GM18499 (cell line): ENCODE measurements at regions not wholly inside any gene's neighbourhood (a gene's known extent, or its start where the extent isn't known, plus 50 kb on each side); places are given as distances from the start of the nearest gene placed in this dataset.

ENCODE experiments used
- ATAC-seq: cut with Tn5 transposase; IDR thresholded peaks from one replicate; pipeline ENCODE4 v1.9.1; 2021; ENCODE audit warnings: moderate number of reproducible peaks; ENCODE audit not compliant: insufficient read depth, unreplicated experiment

DNA sequence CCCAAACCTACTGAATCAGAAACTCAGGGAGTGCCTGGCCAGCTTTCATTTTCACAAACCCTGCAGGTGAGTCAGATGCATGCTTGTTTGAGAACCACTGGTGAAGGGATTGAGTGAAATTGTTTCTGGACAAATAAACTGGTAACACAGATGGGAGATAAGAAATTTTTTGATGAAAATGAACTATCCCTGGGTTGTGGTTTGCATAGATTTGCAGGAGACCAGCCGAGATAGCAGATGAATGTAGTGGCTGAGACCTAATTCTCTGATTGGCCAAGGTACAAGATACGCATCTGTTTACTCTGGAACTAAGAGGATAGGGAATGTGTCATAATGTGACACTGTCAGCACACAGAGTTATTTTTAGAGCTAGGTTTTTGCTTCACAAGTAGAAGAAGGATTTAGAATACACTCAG is 117.8 kb upstream of the NOCT start:
- no peak for ATAC-seq

DNA sequence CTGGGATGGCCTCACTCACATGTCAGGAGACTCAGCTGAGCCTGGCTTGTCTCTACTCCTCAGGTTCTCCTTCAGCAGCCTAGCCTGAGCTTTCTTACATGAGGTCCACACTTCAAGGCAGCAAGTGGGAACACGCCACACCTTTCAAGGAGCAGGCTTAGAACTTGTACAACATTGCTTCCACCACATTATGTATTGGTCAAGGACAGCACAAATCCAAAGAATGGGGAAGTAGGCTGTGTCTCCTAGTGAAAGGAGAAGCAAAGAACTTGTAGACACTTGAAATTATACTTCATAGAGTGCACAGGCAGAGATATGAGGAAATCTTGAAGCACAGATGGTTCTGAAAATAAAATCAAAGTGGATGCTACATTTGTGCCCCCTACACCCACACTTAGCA is 120.9 kb upstream of the NOCT start:
- no peak for ATAC-seq

DNA sequence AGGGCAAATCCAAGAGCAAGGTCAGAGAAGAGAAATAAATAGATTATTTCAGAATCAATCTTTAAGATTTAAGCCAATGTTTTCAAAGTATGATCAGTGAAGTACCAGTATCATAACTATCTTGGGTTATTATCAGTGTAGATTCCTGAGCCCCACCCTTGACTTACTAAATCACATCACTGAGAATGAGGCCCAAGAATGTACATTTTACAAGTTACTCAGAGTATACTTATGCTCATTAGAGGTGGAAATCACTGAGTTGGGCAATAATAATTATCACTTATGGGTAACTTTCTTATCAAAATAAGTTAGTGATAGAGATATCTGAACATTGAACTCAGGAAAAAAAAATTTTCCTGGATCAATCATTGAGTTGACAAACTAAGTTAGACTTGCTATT is 121.6 kb upstream of the NOCT start:
- ATAC-seq = no peak

DNA sequence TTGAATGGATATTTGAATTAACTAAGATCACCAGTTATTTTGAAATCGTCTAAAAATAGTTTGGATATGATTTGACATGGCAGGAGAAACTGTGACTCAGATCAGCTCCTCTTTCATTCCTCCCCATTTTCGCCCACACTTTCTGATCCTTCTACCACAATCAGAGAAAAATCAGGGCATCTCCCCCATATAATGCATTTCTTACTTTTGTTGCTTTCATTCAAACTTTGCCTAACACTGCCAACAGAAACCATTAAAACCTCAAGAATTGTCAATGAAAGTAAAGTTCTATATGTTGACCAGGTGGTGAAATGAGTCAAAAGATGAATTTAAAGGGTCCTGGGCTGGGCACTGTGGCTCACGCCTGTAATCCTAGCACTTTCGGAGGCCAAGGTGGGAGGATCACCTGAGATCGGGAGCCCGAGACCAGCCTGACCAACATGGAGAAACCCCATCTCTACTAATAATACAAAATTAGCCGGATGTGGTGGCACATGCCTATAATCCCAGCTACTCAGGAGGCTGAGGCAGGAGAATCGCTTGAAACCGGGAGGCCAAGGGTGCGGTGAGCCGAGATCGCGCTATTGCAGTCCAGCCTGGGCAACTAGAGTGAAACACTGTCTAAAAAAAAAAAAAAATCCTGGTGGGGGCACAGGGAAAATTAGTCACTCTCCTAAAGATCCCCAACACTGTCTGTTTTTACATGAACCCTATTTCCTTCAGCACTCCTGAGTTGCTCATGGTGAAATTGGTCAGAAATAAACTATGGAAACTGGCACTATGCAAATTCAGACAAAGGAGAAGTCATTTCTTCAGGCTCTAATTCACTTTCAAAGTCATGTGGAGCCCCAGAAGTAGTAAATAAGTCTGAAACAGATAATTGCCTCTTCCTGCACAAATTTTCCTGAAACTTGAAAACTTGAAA is 122.8 kb upstream of the NOCT start:
- ATAC-seq = peak; percentile 54

DNA sequence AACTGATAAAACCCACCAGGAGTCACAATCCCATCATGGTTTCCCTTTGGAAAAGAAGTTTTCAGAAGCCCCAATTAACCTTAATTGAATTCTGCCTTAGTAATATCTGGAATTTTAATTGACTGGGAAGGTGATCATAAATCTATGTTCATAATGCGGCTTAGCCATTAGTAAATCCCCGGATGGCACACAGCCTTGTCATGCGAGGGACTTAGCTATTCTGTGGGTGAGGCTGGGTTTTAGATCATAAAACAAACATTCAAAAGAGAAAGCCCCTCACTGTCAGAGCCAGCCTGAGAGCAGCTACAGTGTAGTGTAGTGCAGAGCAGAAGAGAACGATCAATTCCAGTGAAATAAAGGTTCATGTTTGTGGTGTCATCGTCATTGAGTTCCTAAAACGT is 124.0 kb upstream of the NOCT start:
- ATAC-seq = no peak

DNA sequence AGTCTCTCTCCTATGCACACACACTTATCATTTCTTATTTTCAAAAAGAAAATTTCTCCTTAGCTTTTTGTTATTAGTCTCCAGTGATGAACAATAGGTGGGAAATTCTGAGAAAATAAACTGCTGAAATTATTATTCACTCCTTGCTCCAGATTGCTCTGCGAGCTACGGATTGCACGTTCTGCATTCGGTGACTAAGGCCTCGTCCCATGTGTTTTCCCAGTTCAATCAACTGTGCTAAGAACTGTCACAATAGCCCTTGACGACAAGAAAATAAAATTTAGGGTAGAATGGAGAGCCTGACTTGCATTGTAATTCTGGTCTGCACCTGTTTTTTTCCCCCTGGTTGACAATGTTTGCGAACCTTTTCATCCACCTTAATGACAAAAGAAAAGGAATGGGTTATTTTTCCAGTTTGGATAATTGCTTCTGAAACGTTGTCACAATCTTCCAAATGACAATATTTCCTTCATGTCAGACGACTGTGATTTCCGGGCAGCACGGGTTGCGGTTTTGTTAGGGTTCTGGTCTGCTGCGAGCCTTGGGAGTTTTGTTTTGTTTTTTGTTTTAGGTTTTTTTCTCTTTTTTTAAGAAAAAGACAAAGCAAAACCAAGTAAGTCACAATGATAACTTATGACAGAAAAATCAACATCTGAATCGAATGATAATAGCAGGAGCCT is 124.5 kb upstream of the NOCT start:
- ATAC-seq = no peak

DNA sequence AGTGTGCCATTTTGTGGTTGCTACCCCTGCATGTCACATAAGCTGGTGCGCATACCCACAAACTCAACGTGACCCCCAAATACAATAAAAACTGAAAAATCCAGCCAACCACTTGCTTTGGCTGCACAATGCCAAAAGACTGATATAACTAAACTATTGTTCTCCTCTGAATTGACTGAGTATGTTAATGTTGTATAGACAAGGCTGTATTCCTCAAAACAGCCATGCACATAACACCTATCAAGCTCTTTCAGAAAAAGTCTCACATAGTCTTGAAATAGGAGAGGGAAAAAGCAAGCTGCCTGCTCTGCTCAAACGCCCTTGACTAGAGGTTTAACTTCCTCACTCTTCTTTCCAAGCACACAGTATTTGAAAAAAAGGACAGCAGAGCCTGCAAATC is 126.4 kb upstream of the NOCT start:
- no peak for ATAC-seq

DNA sequence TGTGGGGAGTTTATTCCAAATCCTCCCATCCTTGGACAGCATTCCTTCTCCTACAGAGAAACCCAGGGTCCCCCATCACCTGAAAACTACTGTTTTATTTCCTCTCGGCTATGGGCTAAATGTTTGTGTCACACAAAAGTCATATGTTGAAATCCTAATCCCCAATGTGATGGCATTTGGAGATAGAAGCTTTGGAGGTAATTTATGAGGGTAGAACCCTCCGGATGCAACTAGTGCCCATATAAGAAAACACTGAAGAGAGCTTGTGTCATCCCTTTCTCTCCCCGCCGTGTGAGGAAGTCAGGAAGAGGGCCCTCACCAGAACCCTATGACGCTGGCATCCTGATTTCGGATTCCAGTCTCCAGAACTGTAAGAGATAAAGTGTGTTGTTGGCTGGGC is 127.8 kb upstream of the NOCT start:
- no peak for ATAC-seq

DNA sequence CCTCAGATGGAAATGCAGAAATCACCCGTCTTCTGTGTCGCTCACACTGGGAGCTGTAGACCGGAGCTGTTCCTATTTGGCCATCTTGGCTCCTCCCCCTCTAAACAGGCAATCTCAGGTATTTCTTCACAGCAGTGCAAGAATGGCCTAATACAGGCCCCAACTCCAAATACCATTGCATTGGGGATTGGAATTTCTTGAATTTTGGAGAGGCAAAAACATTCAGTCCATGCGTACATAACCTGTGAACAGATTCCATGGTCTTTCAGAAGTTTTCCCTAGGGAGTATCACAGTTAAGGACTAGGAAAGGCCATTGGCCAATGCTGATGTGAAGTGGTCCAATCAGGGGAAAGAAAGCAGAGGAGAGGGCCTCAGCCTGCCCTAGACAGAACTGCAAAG is 128.2 kb upstream of the NOCT start:
- ATAC-seq = no peak

DNA sequence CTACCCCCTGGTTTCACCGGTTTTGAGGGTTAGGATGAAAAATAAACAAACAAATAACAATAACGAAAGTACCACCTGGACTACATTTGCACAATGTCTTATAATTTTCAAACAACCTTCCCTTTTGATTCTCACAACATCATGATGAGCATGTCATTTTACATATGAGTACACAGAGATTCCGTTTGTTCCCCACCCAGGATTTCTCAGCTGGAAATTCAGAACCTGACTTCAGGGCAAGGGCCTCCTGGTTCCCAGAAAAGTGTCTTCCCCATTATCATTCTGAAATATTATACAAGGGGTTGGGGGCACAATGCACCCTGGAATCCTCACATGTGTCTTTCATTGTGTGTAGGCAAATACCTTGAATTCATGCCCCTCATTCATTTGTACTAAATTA is 135.8 kb upstream of the NOCT start:
- ATAC-seq = no peak

DNA sequence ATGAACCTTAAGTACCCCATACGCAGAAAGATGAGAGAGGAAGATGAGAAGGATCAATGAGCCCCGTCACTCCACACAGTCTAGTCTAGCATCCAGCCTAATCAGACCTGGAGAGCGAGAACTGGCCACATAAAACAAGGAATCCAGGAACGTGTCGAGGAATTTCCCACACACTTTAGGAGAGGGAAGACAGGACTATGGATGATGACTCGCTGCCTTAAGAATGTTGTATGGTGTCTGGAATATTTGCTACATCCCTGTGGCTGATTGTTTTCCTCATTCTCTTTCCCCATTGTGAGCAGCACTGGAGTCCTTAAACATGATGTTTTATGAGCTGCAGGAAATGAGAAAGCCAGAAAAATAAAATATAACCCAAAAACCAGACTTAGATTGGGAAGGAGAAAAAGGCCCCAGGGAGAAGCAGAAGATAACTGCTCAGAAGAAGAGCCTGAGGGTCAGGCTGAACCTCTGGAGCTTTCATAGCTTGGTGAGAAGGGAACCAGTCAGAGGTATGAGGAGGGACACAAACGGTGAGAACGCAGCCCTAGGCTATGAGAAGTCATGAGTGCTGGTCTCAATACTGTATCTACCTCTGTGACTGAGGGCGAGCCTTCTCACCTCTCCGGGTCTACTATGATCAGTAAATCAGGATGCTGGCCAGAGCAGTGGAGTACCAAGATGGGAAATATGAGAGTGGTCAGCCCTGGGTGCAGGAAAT is 139.5 kb upstream of the NOCT start:
- ATAC-seq = no peak

DNA sequence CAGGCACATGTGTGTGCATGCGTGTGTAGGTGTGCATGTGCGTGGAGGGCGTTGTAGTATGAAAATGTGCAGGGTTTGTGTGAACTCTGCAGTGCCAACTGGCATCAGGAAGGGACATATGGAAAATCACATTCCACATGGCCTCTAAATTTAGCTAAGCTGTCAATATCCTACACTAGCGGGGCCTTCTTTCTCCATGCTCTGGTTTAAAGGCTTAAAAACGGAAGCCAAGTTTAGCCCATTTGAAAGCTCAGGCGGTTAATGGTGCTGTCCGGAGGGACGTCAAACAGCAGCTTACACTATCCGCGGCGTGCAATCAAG is 144.1 kb upstream of the NOCT start:
- ATAC-seq = no peak

DNA sequence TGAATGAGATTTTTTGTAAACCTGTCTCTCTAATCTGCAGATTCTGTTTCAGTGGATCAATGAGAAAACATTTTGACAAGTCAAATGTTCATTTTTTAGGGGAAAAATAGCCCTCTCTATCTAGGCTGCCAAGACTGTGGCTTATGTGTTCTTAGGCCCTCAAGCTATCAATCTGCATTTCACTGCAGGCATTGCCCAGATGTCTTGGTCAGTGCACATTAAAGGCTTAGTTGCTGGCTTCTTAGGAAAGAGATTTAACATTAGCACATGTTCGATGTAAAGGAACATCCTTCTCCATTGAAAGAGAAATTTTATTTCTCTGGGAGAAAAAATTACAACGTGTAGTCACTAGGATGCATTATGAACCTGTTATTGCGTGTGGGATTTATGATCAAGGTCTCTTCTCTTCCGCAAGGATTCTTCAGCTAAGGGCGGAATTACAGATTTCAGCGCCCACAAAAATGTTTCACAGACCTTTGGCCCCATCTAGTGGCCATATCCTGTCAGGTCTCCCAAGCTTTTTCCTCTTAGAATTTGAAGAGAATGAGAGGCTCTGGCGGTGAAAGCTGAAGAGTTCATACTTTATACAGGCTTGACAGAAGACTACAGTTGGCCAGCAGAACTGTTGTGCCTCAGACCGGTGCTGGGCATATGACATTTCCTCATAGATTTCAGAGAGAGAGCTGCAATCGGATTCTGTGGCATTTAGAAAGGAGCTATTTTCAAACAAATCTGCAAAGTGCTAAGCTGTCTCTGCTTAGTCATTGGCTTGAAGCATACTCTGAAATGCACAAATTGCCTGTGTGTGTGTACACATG is 144.6 kb upstream of the NOCT start:
- no peak for ATAC-seq

DNA sequence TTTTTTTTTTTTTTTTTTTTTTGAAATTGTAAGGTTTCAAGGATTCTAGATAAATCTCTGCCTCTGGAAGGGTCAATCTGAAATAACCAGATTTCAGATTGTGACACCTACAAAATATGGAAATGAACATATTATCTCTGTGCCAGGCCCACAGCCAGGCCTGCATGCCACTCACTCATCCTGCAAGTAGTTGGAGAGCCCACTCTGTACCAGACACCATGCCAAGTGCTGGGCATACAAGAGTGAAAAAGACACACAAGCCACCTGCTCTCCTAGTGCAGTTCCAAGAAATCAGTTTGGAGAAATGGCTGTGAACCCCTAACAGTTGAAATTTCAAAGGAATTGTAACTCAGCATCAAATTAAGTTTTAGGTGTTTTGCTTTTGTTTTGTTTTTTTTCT is 145.9 kb upstream of the NOCT start:
- no peak for ATAC-seq

DNA sequence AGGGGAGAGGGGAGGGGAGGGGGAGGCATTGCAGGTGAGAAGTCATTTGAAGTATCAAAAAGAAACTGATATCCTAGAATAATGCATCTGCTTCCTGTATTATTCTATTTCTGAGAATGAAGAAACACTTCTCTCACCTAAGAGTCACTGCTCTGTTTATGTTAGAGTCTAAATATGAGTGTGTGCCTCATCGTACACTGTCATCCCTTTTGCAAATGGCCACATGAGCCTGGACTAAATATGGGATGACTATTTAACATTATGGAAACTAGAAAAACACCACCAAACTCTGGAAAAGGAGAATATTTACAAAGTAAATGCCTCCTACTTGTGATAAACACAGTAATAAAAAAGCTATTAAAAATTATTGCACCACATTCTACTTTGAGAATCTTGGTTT is 146.4 kb upstream of the NOCT start:
- ATAC-seq = no peak

DNA sequence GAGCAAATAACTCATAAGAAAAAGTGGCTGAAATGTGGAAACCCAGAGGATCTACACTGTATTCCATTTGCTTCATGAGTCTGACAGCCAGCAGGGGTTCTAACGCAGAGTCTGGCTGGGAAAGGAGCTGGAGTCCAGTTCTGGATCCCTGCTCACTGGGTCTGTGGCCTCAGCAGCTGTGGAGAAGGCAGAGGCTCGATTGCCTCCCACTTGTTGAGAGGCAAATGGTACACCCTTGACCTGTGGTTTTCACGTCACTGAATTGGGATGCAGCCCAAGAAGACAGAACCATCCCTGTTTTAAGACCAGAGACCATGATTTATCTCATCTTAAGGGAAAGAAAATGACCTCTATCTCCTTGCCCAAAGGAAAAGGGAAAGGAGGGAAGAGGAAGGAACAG is 147.0 kb upstream of the NOCT start:
- no peak for ATAC-seq

DNA sequence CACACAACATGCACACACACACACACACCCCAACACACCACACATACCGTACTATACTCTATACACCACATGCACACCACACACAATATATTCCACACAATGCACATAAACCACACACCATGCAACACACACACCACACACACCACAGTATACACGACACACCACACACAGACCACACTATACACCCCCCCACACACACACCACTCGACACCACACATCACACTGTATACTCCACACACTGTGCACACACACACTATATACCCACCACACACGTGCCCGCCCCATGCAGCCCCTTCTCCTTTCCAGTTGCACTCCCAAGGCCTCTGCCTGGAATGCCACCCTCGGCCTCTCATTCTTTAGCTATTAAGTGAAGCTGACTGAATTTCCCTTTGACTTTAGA is 148.2 kb upstream of the NOCT start:
- no peak for ATAC-seq

DNA sequence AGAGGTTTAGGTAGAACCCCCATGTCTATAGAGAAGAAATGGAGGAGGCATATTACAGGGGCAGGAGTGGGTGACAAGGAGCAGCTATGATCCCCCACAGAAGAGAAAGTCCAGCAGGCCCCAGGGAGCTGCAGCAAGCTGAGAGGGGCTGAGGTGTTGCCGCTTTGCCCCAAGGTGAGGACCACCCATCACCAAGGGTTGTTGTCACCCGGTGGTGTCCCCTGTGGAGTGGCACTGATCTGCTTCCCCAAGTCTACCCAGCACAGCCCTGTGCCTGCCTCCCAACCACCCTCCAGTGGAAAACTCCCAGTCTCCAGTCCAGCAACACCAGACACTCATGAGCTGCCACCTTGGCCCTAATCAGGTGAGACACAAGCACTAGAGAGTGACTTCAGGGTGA is 149.3 kb upstream of the NOCT start:
- ATAC-seq = no peak

DNA sequence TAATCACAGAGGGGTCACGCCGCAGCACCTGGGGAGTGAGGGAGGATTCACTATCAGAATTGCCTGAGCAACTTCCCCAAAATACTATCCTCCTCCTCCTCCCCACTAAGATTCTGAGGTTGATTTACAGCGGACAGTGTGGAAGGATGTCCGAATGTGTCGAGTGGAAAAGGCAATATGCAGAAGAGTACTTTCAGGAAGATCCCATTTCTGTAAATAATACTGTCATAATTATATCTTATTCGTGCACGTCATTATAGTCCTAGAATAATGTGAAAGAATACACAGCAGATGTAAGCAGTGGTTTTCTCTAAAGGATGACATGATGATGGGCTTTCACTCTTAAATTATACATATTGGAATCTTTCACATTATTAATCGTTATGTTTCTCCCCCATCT is 149.8 kb upstream of the NOCT start:
- no peak for ATAC-seq

DNA sequence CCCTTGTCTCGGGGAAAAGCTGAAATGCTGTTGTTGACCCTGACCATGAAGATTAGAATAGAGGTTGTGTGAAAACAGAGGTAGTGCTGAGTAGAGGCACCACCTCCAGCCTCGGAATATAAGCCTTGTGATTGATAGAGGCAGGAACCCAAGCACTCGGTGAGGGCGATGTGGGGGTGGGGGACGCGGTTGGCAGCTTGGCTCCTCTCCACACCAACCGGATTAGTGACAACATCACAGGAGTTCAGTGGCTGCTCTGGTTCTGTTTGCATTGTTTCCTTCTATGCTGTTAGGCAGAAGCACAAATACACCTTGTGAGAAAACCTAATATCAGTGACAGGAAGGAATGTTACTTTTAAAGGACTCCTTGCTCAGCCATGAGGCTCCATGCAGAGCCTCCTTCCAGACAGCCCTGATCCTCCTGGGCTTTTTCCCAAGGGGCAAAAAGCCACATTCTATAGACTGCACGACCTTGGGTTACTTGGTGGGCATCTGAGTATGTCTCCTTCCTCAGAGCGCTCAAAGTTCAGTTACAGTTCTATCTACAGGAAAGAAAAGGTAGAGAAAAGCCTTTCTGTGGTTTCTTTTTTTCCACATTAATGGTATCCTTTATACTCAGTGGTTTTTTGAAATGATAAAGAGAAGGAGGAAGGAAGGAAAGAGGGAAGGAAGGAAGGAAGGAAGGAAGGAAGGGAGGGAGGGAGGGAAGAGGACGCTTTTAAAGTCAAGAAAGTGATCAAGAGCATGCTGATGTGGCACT is 150.4 kb upstream of the NOCT start:
- no peak for ATAC-seq
